ENCODE measurements at regions not wholly inside any gene's neighbourhood (a gene's known extent, or its start where the extent isn't known, plus 50 kb on each side); places are given as distances from the start of the nearest gene placed in this dataset.

DNA sequence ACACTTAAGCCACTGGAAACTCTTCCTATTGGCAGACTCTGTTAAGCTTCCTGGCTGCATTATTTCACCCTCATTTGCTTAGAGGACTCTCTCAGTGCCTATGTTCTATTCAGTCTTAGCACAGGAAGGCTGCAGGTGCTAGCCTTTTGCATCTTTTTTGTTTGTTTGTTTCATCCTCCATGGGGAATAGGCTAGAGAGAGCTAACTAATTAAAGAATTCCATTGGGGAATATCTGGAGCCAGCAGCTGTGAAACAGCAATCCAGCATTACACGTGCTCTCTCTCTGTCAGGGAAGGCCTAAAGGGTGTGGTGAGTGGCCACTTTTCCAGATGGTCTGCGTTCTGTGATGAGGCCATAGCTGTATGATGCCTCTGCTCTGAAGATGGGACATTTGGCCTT, 633.6 kb downstream of the SPRY1 start:
- no peak for TF ChIP-seq ZNF274 (IDR thresholded peaks at IDR 0.05; ENCODE audit: low read depth, low read length)
- H3K4me3 ChIP-seq (ENCODE audit: low read length) = no peak overlapping the region

DNA sequence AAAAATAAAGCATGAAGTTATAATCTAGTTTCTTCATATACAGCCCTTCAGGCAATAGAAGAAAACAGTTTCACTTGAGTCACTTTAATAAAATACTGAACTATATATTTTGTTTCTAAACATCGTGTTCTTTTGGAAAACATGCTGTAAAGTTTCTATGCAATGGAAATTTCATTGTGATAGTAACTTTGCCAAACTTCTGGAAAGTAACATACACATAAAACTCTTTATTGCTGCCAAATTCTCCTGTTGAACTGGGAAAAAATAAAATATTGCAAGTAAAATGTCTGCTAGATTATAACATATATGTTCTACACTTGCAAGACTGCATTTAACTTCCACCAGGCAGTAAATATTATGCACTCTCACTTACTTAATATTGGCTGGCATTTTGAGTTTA, 635.4 kb downstream of the SPRY1 start:
- no peak for TF ChIP-seq ZNF274 (IDR thresholded peaks at IDR 0.05; ENCODE audit: low read depth, low read length)
- H3K4me3 ChIP-seq (ENCODE audit: low read length) = no peak overlapping the region

DNA sequence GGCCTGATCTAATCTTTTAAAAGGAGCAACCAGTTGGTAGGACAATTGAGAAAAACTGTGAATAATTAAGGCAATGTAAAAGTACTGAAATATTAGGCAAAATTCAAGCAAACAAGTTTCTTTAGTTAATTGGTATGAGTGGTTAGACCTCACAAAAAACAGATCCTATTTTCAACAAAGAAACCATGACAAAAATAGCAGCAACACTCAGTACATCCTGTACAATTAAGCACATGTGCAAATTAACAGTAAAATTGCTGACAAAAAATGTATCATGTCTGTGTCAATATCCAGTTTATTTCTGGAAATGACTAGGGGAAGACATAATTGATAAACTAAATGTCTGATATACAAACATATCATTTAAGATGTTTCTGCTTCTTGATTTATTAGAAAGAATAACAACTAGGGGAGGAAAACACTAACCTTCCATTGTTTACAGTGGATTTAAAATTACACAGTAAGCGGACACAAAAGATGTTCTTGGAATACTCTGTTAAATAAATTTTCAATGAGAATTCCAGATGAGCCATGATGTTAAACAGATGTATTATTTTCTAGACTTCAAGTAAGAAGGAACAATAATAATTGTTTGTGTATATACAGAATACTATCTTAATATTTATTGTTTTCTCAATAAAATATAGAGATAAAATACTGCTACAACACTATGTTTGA, 638.9 kb downstream of the SPRY1 start:
- H3K4me3 ChIP-seq (ENCODE audit: low read length) = no peak overlapping the region
- TF ChIP-seq ZNF274 (IDR thresholded peaks at IDR 0.05; ENCODE audit: low read depth, low read length) = no peak

DNA sequence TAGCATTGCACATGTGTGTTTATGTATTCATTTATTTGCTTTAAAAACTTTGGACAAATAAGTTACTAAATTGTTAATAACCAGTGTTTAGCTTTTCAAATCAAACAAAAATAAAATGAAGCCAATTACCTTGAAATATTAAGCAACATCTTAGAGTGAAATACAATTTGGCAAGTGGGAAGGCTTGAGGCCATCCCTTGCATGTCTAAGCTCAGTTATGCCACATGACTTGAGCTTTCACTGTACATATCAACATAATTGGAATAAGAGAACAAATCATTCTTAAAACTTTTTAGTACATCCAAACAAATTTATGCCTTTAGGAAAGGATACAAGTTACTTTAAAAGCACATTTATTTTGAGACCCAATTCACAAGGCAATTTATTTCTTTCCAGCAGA, 640.6 kb downstream of the SPRY1 start:
- H3K4me3 ChIP-seq (ENCODE audit: low read length) = no peak overlapping the region

DNA sequence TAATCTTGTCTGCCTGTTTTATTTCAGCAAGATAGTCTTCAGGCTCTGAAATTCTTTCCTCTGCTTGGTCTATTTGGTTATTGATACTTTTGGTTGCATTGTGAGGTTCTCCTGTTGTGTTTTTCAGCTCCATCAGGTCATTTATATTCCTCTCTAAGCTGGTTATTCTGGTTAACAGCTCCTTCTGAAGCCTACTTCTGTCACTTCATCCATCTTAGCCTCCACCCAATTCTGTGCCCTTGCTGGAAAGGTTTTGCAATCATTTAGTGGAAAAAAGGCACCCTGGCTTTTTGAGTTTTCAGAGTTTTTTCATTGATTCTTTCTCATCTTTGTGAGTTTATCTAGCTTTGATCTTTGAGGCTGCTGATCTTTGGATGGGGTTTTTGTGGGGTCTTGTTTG, 647.7 kb downstream of the SPRY1 start:
- TF ChIP-seq ZNF274 (IDR thresholded peaks at IDR 0.05; ENCODE audit: low read depth, low read length) = no peak
- H3K4me3 ChIP-seq (ENCODE audit: low read length) = no peak overlapping the region

More for the DNA sequence above, 640.6 kb downstream of the SPRY1 start:
- TF ChIP-seq ZNF274 (IDR thresholded peaks at IDR 0.05; ENCODE audit: low read depth, low read length) = no peak

DNA sequence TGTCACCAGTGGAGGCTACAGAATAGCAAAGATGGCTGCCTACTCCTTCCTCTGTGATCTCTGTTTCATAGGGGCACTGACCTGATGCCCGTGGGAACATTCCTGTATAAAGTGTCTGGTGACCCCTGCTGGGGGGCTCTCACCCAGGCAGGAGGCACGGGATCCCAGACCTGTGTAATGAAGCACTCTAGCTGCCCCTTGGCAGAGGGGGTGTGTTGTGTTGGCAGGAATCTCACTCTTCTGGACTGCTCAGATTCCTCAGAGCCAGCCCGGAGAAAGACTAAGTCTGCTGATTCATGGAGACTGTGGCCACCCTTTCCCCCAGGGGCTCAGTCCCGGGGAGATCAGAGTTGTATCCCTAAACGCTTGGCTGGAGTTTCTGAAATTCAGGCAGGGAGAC, 648.3 kb downstream of the SPRY1 start:
- H3K4me3 ChIP-seq (ENCODE audit: low read length) = no peak overlapping the region
- no peak for TF ChIP-seq ZNF274 (IDR thresholded peaks at IDR 0.05; ENCODE audit: low read depth, low read length)

DNA sequence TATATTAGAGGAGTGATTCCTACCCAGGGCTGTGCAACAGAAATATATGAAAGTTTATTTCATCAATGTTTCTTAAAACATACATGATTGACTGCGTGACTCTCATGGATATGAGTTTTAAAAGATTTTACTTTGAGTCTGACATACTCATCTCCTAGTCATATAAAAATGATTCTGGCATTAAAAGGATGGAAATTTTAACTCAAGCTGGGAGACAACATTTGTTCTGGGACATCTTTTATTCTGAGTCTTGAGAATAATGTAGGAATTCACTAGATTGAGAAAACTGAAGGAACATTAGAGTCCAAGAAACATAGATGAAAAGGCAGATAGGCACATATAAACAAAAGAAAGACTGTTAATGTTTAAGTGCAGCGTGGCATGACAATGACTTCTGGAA, 649.6 kb downstream of the SPRY1 start:
- no peak for TF ChIP-seq ZNF274 (IDR thresholded peaks at IDR 0.05; ENCODE audit: low read depth, low read length)
- no peak overlapping the region for H3K4me3 ChIP-seq (ENCODE audit: low read length)

DNA sequence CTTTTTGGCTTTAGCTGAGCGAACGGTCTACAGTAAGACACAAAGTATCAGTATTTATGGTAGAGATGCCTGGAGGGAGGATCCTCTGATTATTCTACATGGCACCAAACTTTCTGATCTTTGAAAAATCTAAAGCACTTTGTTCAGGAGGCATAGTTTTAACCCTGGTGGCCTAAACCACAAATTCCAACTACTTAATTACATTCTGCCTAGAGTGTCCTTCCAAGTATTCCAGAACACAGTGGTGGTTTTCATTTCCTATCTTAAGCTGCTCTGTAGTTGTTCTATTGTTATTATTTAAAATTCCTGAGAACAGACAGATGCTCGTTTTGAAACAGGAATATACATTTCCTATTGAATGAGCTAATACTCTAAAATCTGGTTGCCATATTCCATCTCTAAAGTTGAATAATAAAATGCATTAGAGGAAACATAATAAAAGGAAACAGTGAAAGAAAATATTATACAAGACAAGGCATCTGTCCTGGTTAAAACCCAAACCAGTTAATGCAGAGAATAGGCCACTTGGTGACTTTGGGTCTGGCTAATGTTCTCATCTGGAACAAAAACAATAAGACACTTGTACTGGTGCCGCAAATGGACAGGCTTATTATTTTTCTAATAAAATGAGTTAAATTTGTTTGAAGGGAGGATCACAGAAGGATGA, 657.4 kb downstream of the SPRY1 start:
- H3K4me3 ChIP-seq (ENCODE audit: low read length) = no peak overlapping the region
- TF ChIP-seq ZNF274 (IDR thresholded peaks at IDR 0.05; ENCODE audit: low read depth, low read length) = no peak

DNA sequence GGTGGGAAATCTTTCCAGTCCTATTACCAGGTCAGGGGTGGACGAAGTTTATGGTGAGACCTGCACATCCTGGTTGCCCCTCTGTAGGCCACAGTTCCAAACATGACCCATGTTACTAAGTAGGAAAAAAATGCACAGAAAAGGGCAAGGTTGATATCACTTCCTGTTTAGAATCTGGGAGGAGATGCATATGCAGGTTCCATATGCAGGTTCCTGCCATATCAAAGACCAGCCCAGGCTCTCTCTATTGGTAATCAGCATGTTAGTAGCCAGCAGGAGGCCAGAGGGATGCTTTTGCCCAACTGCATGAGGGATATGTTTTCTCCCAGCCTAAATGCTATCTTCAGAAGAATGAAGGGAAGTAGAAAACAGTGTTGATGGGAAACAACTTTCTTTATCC, 657.2 kb downstream of the ANKRD50 start:
- no peak overlapping the region for H3K4me3 ChIP-seq (ENCODE audit: low read length)
- TF ChIP-seq ZNF274 (IDR thresholded peaks at IDR 0.05; ENCODE audit: low read depth, low read length) = no peak

DNA sequence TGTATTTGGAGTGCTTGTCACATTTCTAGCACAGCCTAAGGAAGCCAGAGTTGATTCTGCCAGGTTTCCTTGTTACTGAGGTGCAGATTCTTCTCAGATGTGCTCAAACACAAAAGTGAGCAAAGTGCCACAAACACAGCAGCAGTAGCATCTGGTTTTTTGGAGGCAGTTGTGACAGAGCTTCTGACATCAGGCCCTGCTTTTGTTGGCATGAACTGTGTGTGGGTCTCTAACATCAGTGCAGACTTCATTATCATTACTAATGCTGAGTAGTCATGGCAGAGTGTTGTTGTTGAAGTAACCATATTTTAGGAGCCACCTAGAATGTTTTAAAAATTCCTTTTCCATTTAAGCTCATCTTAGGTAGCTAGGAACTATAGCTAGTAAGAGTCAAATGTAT, 656.6 kb downstream of the ANKRD50 start:
- TF ChIP-seq ZNF274 (IDR thresholded peaks at IDR 0.05; ENCODE audit: low read depth, low read length) = no peak
- no peak overlapping the region for H3K4me3 ChIP-seq (ENCODE audit: low read length)

DNA sequence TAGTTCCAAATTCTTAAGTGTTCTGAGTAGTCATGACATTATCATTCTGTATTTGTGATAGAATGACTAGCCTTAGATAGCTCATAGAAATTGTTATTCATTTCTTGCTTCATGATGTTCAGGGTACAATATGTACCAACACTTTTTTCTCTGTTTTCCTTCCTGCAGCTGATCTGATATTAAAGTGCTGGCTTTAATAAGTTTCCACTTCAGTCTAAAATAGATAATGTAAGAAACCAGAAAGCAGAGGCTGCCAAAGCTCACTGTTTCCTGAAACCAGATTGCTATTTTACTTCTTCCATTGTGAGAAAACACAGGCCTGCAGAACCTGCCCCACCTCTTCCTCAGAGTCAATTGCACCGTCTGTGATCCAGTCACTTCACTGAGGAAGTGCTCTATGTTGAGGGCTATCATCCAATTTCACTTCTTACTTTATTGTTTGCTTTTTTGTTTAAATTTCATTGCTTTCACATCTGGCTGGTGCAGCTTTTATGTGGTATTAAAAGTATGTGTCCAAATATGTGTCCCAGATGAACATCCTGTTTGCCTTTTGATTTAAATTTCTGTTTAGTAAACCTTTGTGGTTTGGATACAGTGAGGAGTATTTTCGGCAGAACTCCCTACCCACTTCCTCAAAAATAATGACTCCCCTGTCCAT, 652.1 kb downstream of the ANKRD50 start:
- H3K4me3 ChIP-seq (ENCODE audit: low read length) = no peak overlapping the region
- no peak for TF ChIP-seq ZNF274 (IDR thresholded peaks at IDR 0.05; ENCODE audit: low read depth, low read length)

DNA sequence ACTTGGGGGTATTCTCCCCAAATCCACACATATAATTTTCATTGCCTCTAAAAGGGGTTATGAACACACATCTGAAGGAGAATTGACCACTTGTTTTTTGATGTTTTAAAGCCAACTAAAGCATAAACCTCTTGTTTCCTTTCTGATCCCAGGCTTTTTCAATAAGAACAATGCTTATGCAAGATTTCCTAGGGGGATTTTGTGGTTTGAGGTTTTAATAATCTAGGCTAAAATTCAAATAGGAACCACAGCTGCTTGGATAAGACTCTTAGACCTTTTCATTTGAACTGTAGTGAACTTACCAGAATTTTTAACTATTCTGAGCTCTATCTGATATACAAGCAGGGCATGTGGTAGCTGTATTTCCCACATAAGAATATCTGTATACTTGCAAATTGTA, 651.1 kb downstream of the ANKRD50 start:
- H3K4me3 ChIP-seq (ENCODE audit: low read length) = no peak overlapping the region
- no peak for TF ChIP-seq ZNF274 (IDR thresholded peaks at IDR 0.05; ENCODE audit: low read depth, low read length)

DNA sequence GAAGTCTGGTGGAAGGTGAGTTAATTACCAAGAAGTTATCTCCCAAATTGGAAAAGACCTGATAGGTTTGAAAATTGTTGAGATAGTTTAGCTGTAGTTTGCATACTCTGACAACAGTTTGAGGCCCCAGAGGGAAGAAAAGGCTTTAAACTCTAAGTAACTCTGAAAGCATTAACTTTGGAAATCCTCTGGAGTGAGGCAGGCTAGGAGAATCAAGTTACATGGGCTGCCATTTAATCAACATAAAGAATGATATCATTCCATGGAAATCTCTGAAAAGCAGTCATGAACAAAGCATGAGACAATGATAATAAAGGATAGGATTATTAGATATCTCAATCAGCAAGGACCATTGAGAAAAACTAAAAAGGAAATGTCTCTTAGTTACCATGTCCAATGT, 647.1 kb downstream of the ANKRD50 start:
- no peak for TF ChIP-seq ZNF274 (IDR thresholded peaks at IDR 0.05; ENCODE audit: low read depth, low read length)
- no peak overlapping the region for H3K4me3 ChIP-seq (ENCODE audit: low read length)

DNA sequence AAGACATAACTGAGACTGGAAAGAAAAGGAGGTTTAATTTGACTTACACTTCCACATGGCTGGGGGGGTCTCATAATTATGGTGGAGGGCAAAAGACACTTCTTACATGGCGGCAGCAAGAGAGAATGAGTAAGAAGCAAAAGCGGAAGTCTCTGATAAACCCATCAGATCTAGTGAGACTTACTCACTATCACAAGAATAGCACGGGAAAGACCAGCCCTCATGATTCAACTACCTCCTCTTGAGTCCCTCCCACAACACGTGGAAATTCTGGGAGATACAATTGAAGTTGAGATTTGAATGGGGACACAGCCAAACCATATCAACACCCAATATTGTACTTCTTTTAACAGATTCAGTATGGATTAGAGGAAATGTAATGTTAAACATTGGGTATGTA, 646.6 kb downstream of the ANKRD50 start:
- TF ChIP-seq ZNF274 (IDR thresholded peaks at IDR 0.05; ENCODE audit: low read depth, low read length) = no peak
- no peak overlapping the region for H3K4me3 ChIP-seq (ENCODE audit: low read length)

DNA sequence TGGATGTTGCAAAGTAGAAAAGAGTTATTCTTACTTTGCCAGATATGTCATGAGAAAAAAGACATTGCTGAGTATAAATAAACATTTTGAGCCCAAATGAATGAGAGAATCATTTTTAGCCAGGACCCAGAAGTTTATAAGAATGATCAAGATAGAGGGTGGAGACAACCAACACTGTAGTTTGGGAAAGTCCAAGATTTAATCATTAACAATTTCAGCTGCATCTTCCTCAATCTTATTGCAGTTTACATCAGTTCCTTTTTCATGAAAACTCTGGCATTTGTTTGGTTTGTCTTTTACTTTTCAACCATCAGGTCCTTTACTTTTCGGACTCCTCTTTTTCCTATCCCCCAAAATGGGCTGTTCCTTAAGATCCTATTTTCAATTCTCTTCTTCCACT, 645.9 kb downstream of the ANKRD50 start:
- TF ChIP-seq ZNF274 (IDR thresholded peaks at IDR 0.05; ENCODE audit: low read depth, low read length) = no peak
- no peak overlapping the region for H3K4me3 ChIP-seq (ENCODE audit: low read length)

Data from GM08714 (cell line).